Osteocyte (in vitro differentiated cells): ENCODE measurements at regions not wholly inside any gene's neighbourhood (a gene's known extent, or its start where the extent isn't known, plus 50 kb on each side); places are given as distances from the start of the nearest gene placed in this dataset.

Source experiments
- DNase-seq: peaks from one replicate; pipeline ENCODE4 v3.0.0; 2021; ENCODE audit warnings: mixed read lengths; ENCODE audit not compliant: unreplicated experiment; ENCODE audit errors: extremely low spot score
- H3K27ac Mint-ChIP-seq: one replicate; pipeline ENCODE4 v1.8.0; 2021; ENCODE audit warnings: mild to moderate bottlenecking, mixed read lengths; ENCODE audit not compliant: unreplicated experiment
- H3K27me3 Mint-ChIP-seq: one replicate; pipeline ENCODE4 v1.8.0; 2021; ENCODE audit warnings: mixed read lengths; ENCODE audit not compliant: unreplicated experiment
- H3K36me3 Mint-ChIP-seq: one replicate; pipeline ENCODE4 v1.8.0; 2021; ENCODE audit warnings: mixed read lengths; ENCODE audit not compliant: unreplicated experiment
- H3K4me1 Mint-ChIP-seq: one replicate; pipeline ENCODE4 v1.8.0; 2021; ENCODE audit warnings: mixed read lengths; ENCODE audit not compliant: unreplicated experiment
- H3K4me3 Mint-ChIP-seq: one replicate; pipeline ENCODE4 v1.8.0; 2021; ENCODE audit warnings: mild to moderate bottlenecking, moderate library complexity, mixed read lengths; ENCODE audit not compliant: unreplicated experiment
- H3K9me3 Mint-ChIP-seq: one replicate; pipeline ENCODE4 v1.8.0; 2021; ENCODE audit warnings: mixed read lengths; ENCODE audit not compliant: unreplicated experiment
- TF ChIP-seq, protein P1 (sequence below): fragments of 200-600 bp; sonication (generic); IDR thresholded peaks from 2 replicates; pipeline ENCODE4 v1.5.0; 2021; ENCODE audit warnings: antibody characterized with exemption, mild to moderate bottlenecking, moderate library complexity

DNA sequence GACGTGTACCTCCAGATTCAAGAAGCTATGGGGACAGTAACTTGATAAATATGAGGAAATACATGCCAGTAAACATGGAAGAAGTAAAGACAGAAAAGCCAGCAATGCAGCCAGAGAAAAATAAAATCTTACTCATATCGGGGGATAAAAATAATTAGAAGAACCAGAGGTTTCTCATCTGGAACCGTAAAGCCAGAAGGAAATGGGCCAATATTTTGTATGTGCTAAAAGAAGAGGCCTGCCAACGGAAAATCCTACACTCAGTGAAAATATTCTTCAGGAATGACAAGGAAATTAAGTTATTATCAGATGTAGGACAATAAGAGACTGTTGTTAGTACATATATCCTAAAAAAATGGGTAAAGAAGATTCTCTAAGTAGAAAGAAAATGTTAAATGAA lies 401.2 kb downstream of the CDC14C start:
- TF ChIP-seq, protein P1, sequence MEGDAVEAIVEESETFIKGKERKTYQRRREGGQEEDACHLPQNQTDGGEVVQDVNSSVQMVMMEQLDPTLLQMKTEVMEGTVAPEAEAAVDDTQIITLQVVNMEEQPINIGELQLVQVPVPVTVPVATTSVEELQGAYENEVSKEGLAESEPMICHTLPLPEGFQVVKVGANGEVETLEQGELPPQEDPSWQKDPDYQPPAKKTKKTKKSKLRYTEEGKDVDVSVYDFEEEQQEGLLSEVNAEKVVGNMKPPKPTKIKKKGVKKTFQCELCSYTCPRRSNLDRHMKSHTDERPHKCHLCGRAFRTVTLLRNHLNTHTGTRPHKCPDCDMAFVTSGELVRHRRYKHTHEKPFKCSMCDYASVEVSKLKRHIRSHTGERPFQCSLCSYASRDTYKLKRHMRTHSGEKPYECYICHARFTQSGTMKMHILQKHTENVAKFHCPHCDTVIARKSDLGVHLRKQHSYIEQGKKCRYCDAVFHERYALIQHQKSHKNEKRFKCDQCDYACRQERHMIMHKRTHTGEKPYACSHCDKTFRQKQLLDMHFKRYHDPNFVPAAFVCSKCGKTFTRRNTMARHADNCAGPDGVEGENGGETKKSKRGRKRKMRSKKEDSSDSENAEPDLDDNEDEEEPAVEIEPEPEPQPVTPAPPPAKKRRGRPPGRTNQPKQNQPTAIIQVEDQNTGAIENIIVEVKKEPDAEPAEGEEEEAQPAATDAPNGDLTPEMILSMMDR, result no peak
- no peak overlapping the region for H3K27ac Mint-ChIP-seq
- H3K4me3 Mint-ChIP-seq, result no peak overlapping the region
- H3K36me3 Mint-ChIP-seq, result no peaks in the 10 kb centered on the region
- H3K27me3 Mint-ChIP-seq, result no peaks in the 10 kb centered on the region
- no peak for DNase-seq
- H3K9me3 Mint-ChIP-seq, result no peaks in the 10 kb centered on the region
- H3K4me1 Mint-ChIP-seq, result no peaks in the 10 kb centered on the region

DNA sequence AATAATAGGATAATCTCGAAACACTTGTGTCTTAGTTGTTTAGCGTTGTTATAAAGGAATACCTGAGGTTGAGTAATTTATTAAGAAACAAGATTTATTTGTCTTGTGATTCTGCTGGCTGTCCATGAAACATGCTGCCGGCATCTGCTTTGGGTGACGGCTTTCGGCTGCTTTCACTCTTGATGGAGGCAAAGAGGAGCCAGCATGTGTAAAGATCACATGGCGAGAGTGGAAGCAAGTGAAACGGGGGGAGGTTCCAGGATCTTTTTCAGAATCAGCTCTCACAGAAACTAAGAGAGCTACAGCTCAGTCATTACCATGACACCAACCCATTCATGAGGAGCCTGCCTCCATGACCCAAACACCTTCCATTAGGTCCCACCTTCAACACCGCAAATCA lies 402.8 kb downstream of the CDC14C start:
- TF ChIP-seq, protein P1, result no peak
- Mint-ChIP-seq H3K27me3 (no peaks in the 10 kb centered on the region), H3K4me3 (no peak overlapping the region), H3K4me1 (no peaks in the 10 kb centered on the region), H3K9me3 (no peaks in the 10 kb centered on the region), H3K27ac (no peak overlapping the region), H3K36me3 (no peaks in the 10 kb centered on the region)
- no peak for DNase-seq

DNA sequence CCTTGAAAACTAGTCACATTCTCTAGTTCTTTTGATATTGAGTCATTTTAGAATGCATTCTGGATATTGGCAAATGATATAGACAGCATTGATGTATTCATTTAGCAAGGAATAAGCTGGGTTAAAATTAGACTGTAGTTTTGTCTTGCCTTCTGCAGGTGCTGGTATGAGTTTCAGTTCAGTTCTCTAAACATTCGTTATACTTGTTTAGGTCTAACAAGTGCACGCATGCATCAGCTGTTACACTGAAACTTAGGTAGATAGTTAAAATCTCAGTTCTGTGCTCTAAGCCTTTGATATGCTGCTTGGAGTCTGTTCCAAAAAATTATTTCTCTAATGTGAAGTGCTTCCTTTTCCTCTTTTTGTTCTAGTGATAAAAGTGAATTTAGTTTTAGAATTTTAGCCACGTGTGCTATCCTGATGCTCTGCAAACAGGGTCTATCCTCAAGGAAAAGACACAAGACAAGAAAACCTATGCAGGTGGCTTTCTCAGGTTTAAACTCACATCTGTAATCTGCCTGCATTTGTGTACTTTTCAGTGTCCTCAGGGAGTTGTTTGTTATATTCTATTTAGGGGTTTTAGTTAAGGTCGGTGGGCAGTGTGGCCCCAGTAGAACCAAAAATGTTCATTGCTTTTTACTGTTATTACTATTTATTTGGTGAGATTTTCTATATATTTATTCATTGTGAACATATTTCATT lies 409.0 kb downstream of the CDC14C start:
- DNase-seq, result no peak
- no peaks in the 10 kb centered on the region for H3K27me3 Mint-ChIP-seq
- H3K4me1 Mint-ChIP-seq, result no peaks in the 10 kb centered on the region
- H3K9me3 Mint-ChIP-seq, result no peaks in the 10 kb centered on the region
- no peak overlapping the region for H3K27ac Mint-ChIP-seq
- H3K36me3 Mint-ChIP-seq, result no peaks in the 10 kb centered on the region
- TF ChIP-seq, protein P1, result no peak
- no peak overlapping the region for H3K4me3 Mint-ChIP-seq

DNA sequence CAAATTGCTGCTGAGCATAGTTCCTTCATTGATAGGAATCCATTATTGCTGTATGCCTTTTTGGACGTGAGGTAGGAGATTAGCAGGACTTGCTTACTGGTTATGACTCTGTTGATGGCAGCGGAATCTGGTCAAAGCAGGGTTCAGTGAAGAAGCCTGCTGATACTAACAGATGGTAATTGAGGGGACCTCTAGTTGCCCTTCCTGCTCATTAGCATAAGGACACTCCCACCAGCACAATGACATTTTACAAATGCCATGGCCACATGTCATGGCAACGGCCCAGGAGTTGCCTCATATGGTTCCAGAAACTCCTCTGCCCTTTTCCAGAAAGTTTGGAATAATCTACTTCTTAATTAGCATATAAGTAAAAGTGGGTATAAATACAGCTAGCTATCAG lies 417.5 kb downstream of the CDC14C start:
- Mint-ChIP-seq H3K27ac (no peak overlapping the region), H3K27me3 (no peaks in the 10 kb centered on the region), H3K36me3 (no peaks in the 10 kb centered on the region), H3K4me3 (no peak overlapping the region), H3K4me1 (no peaks in the 10 kb centered on the region), H3K9me3 (no peaks in the 10 kb centered on the region)
- DNase-seq, result no peak
- TF ChIP-seq, protein P1, result no peak

DNA sequence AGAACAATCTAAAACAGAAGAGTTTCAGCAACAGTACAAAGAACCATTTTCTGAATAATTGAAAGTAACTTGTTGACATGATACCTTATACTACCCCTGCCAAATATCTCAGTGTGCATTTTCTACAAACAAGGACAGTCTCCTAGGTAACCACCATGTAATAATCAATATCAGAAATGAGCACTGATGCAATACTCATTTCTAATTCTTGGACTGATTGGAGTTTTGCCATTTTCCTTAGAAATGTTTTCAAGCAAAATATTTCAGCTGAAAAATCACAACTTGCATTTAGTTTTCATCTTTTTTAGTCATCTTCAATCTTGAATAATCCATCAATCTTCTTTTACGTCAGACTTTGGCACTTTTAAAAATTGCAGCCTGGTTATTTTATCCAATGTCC lies 420.2 kb downstream of the CDC14C start:
- Mint-ChIP-seq H3K4me1 (no peaks in the 10 kb centered on the region), H3K9me3 (no peaks in the 10 kb centered on the region), H3K27ac (no peak overlapping the region), H3K36me3 (no peaks in the 10 kb centered on the region), H3K4me3 (no peak overlapping the region), H3K27me3 (no peaks in the 10 kb centered on the region)
- DNase-seq, result no peak
- TF ChIP-seq, protein P1, result no peak
